DND-41 (cell line): ENCODE measurements at regions not wholly inside any gene's neighbourhood (a gene's known extent, or its start where the extent isn't known, plus 50 kb on each side); places are given as distances from the start of the nearest gene placed in this dataset.
"Not testable (repeated sequence)": the region's sequence is repeated elsewhere in the genome, so short reads cannot be mapped to it uniquely, and the experiment has no call there.

Experiments used
- ATAC-seq: fragments of 200-7000 bp; cut with Tn5 transposase; 3 replicates; pipeline ENCODE4 v1.9.1; 2021; ENCODE audit warnings: low read depth; ENCODE audit not compliant: insufficient read depth
- DNase-seq: peaks from one replicate; pipeline ENCODE4 v3.0.0-alpha.2; 2020
- H2AFZ ChIP-seq: 2 replicates; pipeline ENCODE4 v1.6.0; 2012; ENCODE audit warnings: low read depth, low read length
- H3K27ac ChIP-seq: 2 replicates; pipeline ENCODE4 v1.5.1; 2012; ENCODE audit warnings: low read length, inconsistent platforms
- H3K27me3 ChIP-seq: fragments of 200-600 bp; sonication (generic); 2 replicates; pipeline ENCODE4 v1.6.0; 2012; ENCODE audit warnings: low read length, mild to moderate bottlenecking, inconsistent platforms; ENCODE audit not compliant: insufficient read depth, poor library complexity
- H3K36me3 ChIP-seq: 2 replicates; pipeline ENCODE4 v1.5.1; 2012; ENCODE audit warnings: low read length, inconsistent platforms; ENCODE audit not compliant: insufficient read depth
- H3K4me1 ChIP-seq: 2 replicates; pipeline ENCODE4 v1.5.1; 2012; ENCODE audit warnings: mild to moderate bottlenecking, low read length; ENCODE audit not compliant: insufficient read depth
- H3K4me2 ChIP-seq: 2 replicates; pipeline ENCODE4 v1.6.0; 2012; ENCODE audit warnings: mild to moderate bottlenecking, moderate library complexity, low read length, inconsistent platforms; ENCODE audit not compliant: insufficient read depth
- H3K4me3 ChIP-seq, 2 experiments: fragments of 200-600 bp in 1 of 2; shearing (Covaris generic) in 1 of 2; 2 replicates each; pipeline ENCODE4 v1.5.1; 2012 to 2016; ENCODE audit warnings: inconsistent platforms in 2 of 2, low read length in 2 of 2, mild to moderate bottlenecking in 2 of 2, low read depth in 1 of 2, moderate library complexity in 1 of 2
- H3K79me2 ChIP-seq: 2 replicates; pipeline ENCODE4 v1.6.0; 2012; ENCODE audit warnings: low read length, inconsistent platforms; ENCODE audit not compliant: insufficient read depth
- H3K9ac ChIP-seq: 2 replicates; pipeline ENCODE4 v1.6.0; 2012; ENCODE audit warnings: low read depth, mild to moderate bottlenecking, inconsistent platforms, low read length, moderate library complexity
- H3K9me3 ChIP-seq: 2 replicates; pipeline ENCODE4 v1.5.1; 2012; ENCODE audit warnings: low read length, moderate library complexity, mild to moderate bottlenecking, inconsistent platforms; ENCODE audit not compliant: insufficient read depth, severe bottlenecking
- H4K20me1 ChIP-seq: 2 replicates; pipeline ENCODE4 v1.6.0; 2012; ENCODE audit warnings: low read length; ENCODE audit not compliant: insufficient read depth
- CTCF ChIP-seq: IDR thresholded peaks from 2 replicates; pipeline ENCODE4 v1.5.1; 2012; ENCODE audit warnings: borderline replicate concordance, low read length, moderate library complexity, mild to moderate bottlenecking; ENCODE audit not compliant: poor library complexity, severe bottlenecking; ENCODE audit errors: extremely low read depth
- EZH2 ChIP-seq: IDR thresholded peaks from 3 replicates; pipeline ENCODE4 v1.6.1; 2012; ENCODE audit warnings: borderline replicate concordance, low read depth, mild to moderate bottlenecking, moderate library complexity, low read length, inconsistent platforms; ENCODE audit not compliant: severe bottlenecking

GRCh38 chr5:26388976-26389375, 649.4 kb downstream of the CDH9 start:
- H3K79me2 ChIP-seq = no peaks in the 10 kb centered on the region
- peaks cover 3% of the 10 kb centered on the region for H3K9me3 ChIP-seq
- no peaks in the 10 kb centered on the region for H3K27me3 ChIP-seq
- DNase-seq = no peak
- no peak overlapping the region for H3K27ac ChIP-seq
- no peaks in the 10 kb centered on the region for H4K20me1 ChIP-seq
- H3K9ac ChIP-seq = no peak overlapping the region
- H3K36me3 ChIP-seq = no peaks in the 10 kb centered on the region
- no peak overlapping the region for H3K4me3 ChIP-seq
- ATAC-seq = no peak
- no peak overlapping the region for H3K4me2 ChIP-seq
- H3K4me1 ChIP-seq = no peaks in the 10 kb centered on the region
- no peak overlapping the region for H2AFZ ChIP-seq
- TF ChIP-seq EZH2 = no peak
- TF ChIP-seq CTCF = no peak

- H3K27ac ChIP-seq = no peak overlapping the region
- H3K79me2 ChIP-seq = no peaks in the 10 kb centered on the region
- no peak overlapping the region for H3K4me2 ChIP-seq
- ATAC-seq = no peak
- TF ChIP-seq CTCF = no peak
- TF ChIP-seq EZH2 = no peak
- H2AFZ ChIP-seq = no peak overlapping the region
- H3K4me3 ChIP-seq = no peak overlapping the region
- H4K20me1 ChIP-seq = no peaks in the 10 kb centered on the region
- H3K36me3 ChIP-seq = no peaks in the 10 kb centered on the region
- H3K9me3 ChIP-seq = peaks cover 3% of the 10 kb centered on the region
- no peaks in the 10 kb centered on the region for H3K4me1 ChIP-seq
- no peak for DNase-seq
- no peak overlapping the region for H3K9ac ChIP-seq
- H3K27me3 ChIP-seq = no peaks in the 10 kb centered on the region
These were observed 651.9 kb downstream of the CDH9 start for GRCh38 chr5:26386532-26386931.

- not testable (repeated sequence) for H3K27me3 ChIP-seq, H3K9ac ChIP-seq, H3K4me2 ChIP-seq, H3K27ac ChIP-seq, ATAC-seq, H3K4me3 ChIP-seq, H3K79me2 ChIP-seq, H3K4me1 ChIP-seq, H4K20me1 ChIP-seq, DNase-seq, H3K9me3 ChIP-seq, H3K36me3 ChIP-seq, H2AFZ ChIP-seq
These were observed 673.8 kb downstream of the CDH9 start for GRCh38 chr5:26364624-26365023.

- Histone ChIP-seq H3K27me3 (no peaks in the 10 kb centered on the region), H3K9ac (no peak overlapping the region), H2AFZ (no peak overlapping the region), H3K4me3 (no peak overlapping the region), H3K79me2 (no peaks in the 10 kb centered on the region), H3K4me1 (no peaks in the 10 kb centered on the region), H3K4me2 (no peak overlapping the region), H3K9me3 (no peaks in the 10 kb centered on the region), H3K27ac (no peak overlapping the region), H3K36me3 (no peaks in the 10 kb centered on the region), H4K20me1 (no peaks in the 10 kb centered on the region)
- TF ChIP-seq EZH2 (no peak), CTCF (no peak)
- DNase-seq = no peak
- ATAC-seq = no peak
These were observed 694.5 kb downstream of the CDH9 start for GRCh38 chr5:26343801-26344325.
